ENCODE measurements at regions not wholly inside any gene's neighbourhood (a gene's known extent, or its start where the extent isn't known, plus 50 kb on each side); places are given as distances from the start of the nearest gene placed in this dataset.

- TF ChIP-seq REST (IDR thresholded peaks at IDR 0.05; ENCODE audit: borderline replicate concordance) (no peak), CTCF (IDR thresholded peaks at IDR 0.05; ENCODE audit: poor library complexity, severe bottlenecking) (no peak), RAD21 (conservative IDR thresholded peaks at IDR 0.05) (no peak), EZH2 (IDR thresholded peaks at IDR 0.05; ENCODE audit: borderline replicate concordance, insufficient read depth, low read length, poor library complexity, severe bottlenecking) (no peak)
These were observed 113.5 kb downstream of the NAA11 start for GRCh38 chr4:79212311-79212710.
